ENCODE measurements at regions not wholly inside any gene's neighbourhood (a gene's known extent, or its start where the extent isn't known, plus 50 kb on each side); places are given as distances from the start of the nearest gene placed in this dataset.

- TF ChIP-seq ZNF512 (CRISPR knock-in tag; IDR thresholded peaks at IDR 0.05; ENCODE audit: borderline replicate concordance) (no peak), ZNF423 (CRISPR knock-in tag; IDR thresholded peaks at IDR 0.05) (no peak), GTF2I (CRISPR knock-in tag; conservative IDR thresholded peaks at IDR 0.05) (no peak), PRRX2 (CRISPR knock-in tag; IDR thresholded peaks at IDR 0.05) (no peak), HMGA2 (CRISPR knock-in tag; IDR thresholded peaks at IDR 0.05) (no peak), ZBTB43 (CRISPR knock-in tag; IDR thresholded peaks at IDR 0.05) (no peak), AFF4 (CRISPR knock-in tag; IDR thresholded peaks at IDR 0.05; ENCODE audit: borderline replicate concordance) (no peak), AR (CRISPR knock-in tag; IDR thresholded peaks at IDR 0.05) (no peak), TP53 (CRISPR knock-in tag; IDR thresholded peaks at IDR 0.05) (no peak), ZMAT4 (CRISPR knock-in tag; IDR thresholded peaks at IDR 0.05) (no peak), OVOL2 (CRISPR knock-in tag; IDR thresholded peaks at IDR 0.05; ENCODE audit: borderline replicate concordance) (no peak), NFE2L1 (CRISPR knock-in tag; IDR thresholded peaks at IDR 0.05) (no peak), NFATC4 (CRISPR knock-in tag; IDR thresholded peaks at IDR 0.05) (no peak)
- CTCF ChIA-PET, result no interaction called here
- POLR2A ChIA-PET, result no interaction called here
- no peak for DNase-seq (ENCODE audit: low spot score)
- ATAC-seq, result no peak
- Mint-ChIP-seq H3K36me3 (no peaks in the 10 kb centered on the region), H3K27me3 (ENCODE audit: low read depth) (no peaks in the 10 kb centered on the region; the same call in none of the 2 replicates), H3K27ac (no peak overlapping the region), H3K4me1 (peaks cover 17% of the 10 kb centered on the region), H3K4me3 (no peak overlapping the region), H3K9me3 (peaks cover 13% of the 10 kb centered on the region)
Observed at GRCh38 chr7:97337849-97338248, 220.4 kb downstream of the SDHAF3 start.

- no peak for ATAC-seq
- CTCF ChIA-PET, result no interaction called here
- no peaks in the 10 kb centered on the region for H3K36me3 Mint-ChIP-seq
Observed at GRCh38 chr7:97342512-97342911, 225.0 kb downstream of the SDHAF3 start.

More at GRCh38 chr7:97342512-97342911, 225.0 kb downstream of the SDHAF3 start:
- no peak overlapping the region for H3K27ac Mint-ChIP-seq
- DNase-seq (ENCODE audit: low spot score), result no peak
- no peaks in the 10 kb centered on the region; the same call in none of the 2 replicates for H3K27me3 Mint-ChIP-seq (ENCODE audit: low read depth)
- H3K4me3 Mint-ChIP-seq, result no peak overlapping the region
- H3K9me3 Mint-ChIP-seq, result no peaks in the 10 kb centered on the region; the same call in 1 of the 2 replicates
- POLR2A ChIA-PET, result no interaction called here
- TF ChIP-seq ZNF138 (CRISPR knock-in tag; conservative IDR thresholded peaks at IDR 0.05), result no peak
- TF ChIP-seq GABPB1 (CRISPR knock-in tag; IDR thresholded peaks at IDR 0.05), result no peak
- no peak for TF ChIP-seq NR2C2 (CRISPR knock-in tag; IDR thresholded peaks at IDR 0.05)
- peaks cover 9% of the 10 kb centered on the region for H3K4me1 Mint-ChIP-seq

Measured in WTC11 (cell line).